Astrocyte of the hippocampus (primary cell): ENCODE measurements at regions not wholly inside any gene's neighbourhood (a gene's known extent, or its start where the extent isn't known, plus 50 kb on each side); places are given as distances from the start of the nearest gene placed in this dataset.

Experiments used
- DNase-seq: peaks from one replicate; pipeline ENCODE4 v3.0.0; 2011; ENCODE audit warnings: low read depth, low spot score

- no peak for DNase-seq
Measured at GRCh38 chr4:11608992-11609391, 180.3 kb upstream of the HS3ST1 start.

- no peak for DNase-seq
Measured at GRCh38 chr4:11606078-11606477, 177.4 kb upstream of the HS3ST1 start.

GRCh38 chr4:11605597-11605996 lies 176.9 kb upstream of the HS3ST1 start:
- no peak for DNase-seq

- no peak for DNase-seq
Measured at GRCh38 chr4:11604821-11605220, 176.1 kb upstream of the HS3ST1 start.

GRCh38 chr4:11603591-11604194 lies 175.0 kb upstream of the HS3ST1 start:
- no peak for DNase-seq

- no peak for DNase-seq
Measured at GRCh38 chr4:11602606-11603340, 174.1 kb upstream of the HS3ST1 start.

- DNase-seq: no peak
Measured at GRCh38 chr4:11599064-11599463, 170.4 kb upstream of the HS3ST1 start.

GRCh38 chr4:11598591-11598990 lies 169.9 kb upstream of the HS3ST1 start:
- no peak for DNase-seq

- no peak for DNase-seq
Measured at GRCh38 chr4:11597506-11597905, 168.8 kb upstream of the HS3ST1 start.

- no peak for DNase-seq
Measured at GRCh38 chr4:11596989-11597388, 168.3 kb upstream of the HS3ST1 start.

- DNase-seq: no peak
Measured at GRCh38 chr4:11593576-11594116, 165.0 kb upstream of the HS3ST1 start.

- no peak for DNase-seq
Measured at GRCh38 chr4:11592276-11592675, 163.6 kb upstream of the HS3ST1 start.

- DNase-seq: no peak
Measured at GRCh38 chr4:11590132-11590531, 161.4 kb upstream of the HS3ST1 start.

- peak; percentile 35 for DNase-seq
Measured at GRCh38 chr4:11589676-11590075, 161.0 kb upstream of the HS3ST1 start.

GRCh38 chr4:11587797-11588196 lies 159.1 kb upstream of the HS3ST1 start:
- DNase-seq: no peak

- no peak for DNase-seq
Measured at GRCh38 chr4:11585506-11585905, 156.8 kb upstream of the HS3ST1 start.

GRCh38 chr4:11568511-11568910 lies 139.8 kb upstream of the HS3ST1 start:
- DNase-seq: no peak

- no peak for DNase-seq
Measured at GRCh38 chr4:11566444-11567022, 137.8 kb upstream of the HS3ST1 start.

GRCh38 chr4:11565899-11566298 lies 137.2 kb upstream of the HS3ST1 start:
- DNase-seq: no peak

GRCh38 chr4:11565213-11565612 lies 136.5 kb upstream of the HS3ST1 start:
- no peak for DNase-seq

- no peak for DNase-seq
Measured at GRCh38 chr4:11564021-11564420, 135.3 kb upstream of the HS3ST1 start.

GRCh38 chr4:11549525-11549924 lies 120.8 kb upstream of the HS3ST1 start:
- no peak for DNase-seq

- peak; percentile 17 for DNase-seq
Measured at GRCh38 chr4:11548597-11549082, 119.9 kb upstream of the HS3ST1 start.
